ENCODE measurements at regions not wholly inside any gene's neighbourhood (a gene's known extent, or its start where the extent isn't known, plus 50 kb on each side); places are given as distances from the start of the nearest gene placed in this dataset.

DNA sequence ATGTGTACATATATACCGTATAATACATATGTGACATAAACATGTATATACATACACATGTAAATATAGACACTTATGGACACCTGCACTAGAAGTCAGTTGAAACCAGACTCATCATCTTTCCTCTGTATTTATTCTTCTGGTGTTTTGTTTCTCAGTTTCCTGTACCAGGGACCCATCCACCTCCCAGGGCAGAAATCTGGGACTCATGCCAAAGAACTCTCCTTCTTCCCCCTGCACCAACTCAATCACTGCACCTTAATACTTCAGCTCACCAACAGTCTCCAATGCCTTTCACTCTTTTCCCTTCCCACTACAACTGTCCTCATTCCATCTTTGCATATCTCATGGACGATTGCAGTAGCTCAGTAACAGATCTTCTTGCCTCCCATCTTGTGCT, 428.0 kb downstream of the FBXO15 start:
- Mint-ChIP-seq H3K27ac (no peak overlapping the region), H3K36me3 (no peaks in the 10 kb centered on the region), H3K27me3 (ENCODE audit: low read depth in 3 of 3) (no peaks in the 10 kb centered on the region), H3K9me3 (peaks cover 0 to 8% (median 2%) of the 10 kb centered on the region in 7 donors), H3K4me3 (no peak overlapping the region), H3K4me1 (no peaks in the 10 kb centered on the region)
- H3K27ac ChIP-seq (ENCODE audit: low read depth in 1 of 2, low read length in 2 of 2), result no peak overlapping the region
- H3K4me1 ChIP-seq (ENCODE audit: control insufficient read depth in 1 of 2, insufficient read depth in 2 of 2, low read length in 2 of 2), result no peaks in the 10 kb centered on the region
- H2AFZ ChIP-seq (ENCODE audit: insufficient read depth, low read depth, low read length, poor library complexity, severe bottlenecking), result no peak overlapping the region
- H3K27me3 ChIP-seq (ENCODE audit: control insufficient read depth in 2 of 2, insufficient read depth in 2 of 2, low read length in 2 of 2), result no peaks in the 10 kb centered on the region
- no peak for DNase-seq
- TF ChIP-seq, protein P1, sequence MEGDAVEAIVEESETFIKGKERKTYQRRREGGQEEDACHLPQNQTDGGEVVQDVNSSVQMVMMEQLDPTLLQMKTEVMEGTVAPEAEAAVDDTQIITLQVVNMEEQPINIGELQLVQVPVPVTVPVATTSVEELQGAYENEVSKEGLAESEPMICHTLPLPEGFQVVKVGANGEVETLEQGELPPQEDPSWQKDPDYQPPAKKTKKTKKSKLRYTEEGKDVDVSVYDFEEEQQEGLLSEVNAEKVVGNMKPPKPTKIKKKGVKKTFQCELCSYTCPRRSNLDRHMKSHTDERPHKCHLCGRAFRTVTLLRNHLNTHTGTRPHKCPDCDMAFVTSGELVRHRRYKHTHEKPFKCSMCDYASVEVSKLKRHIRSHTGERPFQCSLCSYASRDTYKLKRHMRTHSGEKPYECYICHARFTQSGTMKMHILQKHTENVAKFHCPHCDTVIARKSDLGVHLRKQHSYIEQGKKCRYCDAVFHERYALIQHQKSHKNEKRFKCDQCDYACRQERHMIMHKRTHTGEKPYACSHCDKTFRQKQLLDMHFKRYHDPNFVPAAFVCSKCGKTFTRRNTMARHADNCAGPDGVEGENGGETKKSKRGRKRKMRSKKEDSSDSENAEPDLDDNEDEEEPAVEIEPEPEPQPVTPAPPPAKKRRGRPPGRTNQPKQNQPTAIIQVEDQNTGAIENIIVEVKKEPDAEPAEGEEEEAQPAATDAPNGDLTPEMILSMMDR (IDR thresholded peaks at IDR 0.05), result no peak
- H3K79me2 ChIP-seq (ENCODE audit: insufficient read depth, low read length), result no peaks in the 10 kb centered on the region
- 90% methylated on average over 1 of the region's 2 CpGs for WGBS (ENCODE audit: insufficient coverage)
- H3K36me3 ChIP-seq (replicated peaks in 1 of 2; ENCODE audit: control insufficient read depth in 1 of 2, insufficient read depth in 2 of 2, low read length in 2 of 2), result no peaks in the 10 kb centered on the region
- no peak overlapping the region for H3K9ac ChIP-seq (ENCODE audit: insufficient read depth, low read length, poor library complexity, severe bottlenecking)
- no peak overlapping the region for H3K4me3 ChIP-seq (replicated peaks in 1 of 3; ENCODE audit: low read depth in 2 of 3, low read length in 3 of 3)
- H3K4me2 ChIP-seq (replicated peaks; ENCODE audit: extremely low read depth, low read length, poor library complexity, severe bottlenecking), result no peak overlapping the region
- H4K20me1 ChIP-seq (ENCODE audit: insufficient read depth, low read length), result no peaks in the 10 kb centered on the region
- intact Hi-C loops (cut with micrococcal nuclease), result no loop called here
- H3K9me3 ChIP-seq (replicated peaks in 1 of 2; ENCODE audit: control insufficient read depth in 1 of 2, insufficient read depth in 1 of 2, low read length in 2 of 2), result peaks cover 0 to 4% of the 10 kb centered on the region in 2 donors

DNA sequence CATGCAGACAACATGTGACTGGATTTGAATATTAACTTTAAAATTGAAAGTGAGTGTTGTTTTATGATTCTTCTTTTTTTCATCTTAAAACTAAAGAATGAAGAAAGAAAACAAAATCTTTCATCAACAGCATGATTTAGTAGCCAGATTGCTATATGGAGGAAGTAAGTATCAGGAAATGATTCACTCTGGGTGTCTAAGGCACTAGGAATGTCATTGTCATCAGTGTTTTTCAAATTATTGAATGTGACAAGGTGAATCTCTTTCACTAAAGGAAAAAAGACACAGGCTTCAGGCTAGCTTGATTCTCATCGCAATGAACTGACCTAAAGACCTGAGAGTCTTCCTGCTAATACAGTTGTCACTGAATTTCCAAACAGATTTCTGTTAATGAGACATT, 430.1 kb downstream of the FBXO15 start:
- H3K4me3 Mint-ChIP-seq, result no peak overlapping the region
- no peak overlapping the region for H3K9ac ChIP-seq (ENCODE audit: insufficient read depth, low read length, poor library complexity, severe bottlenecking)
- no peak overlapping the region for H3K4me3 ChIP-seq (replicated peaks in 1 of 3; ENCODE audit: low read depth in 2 of 3, low read length in 3 of 3)
- TF ChIP-seq, protein P1 (IDR thresholded peaks at IDR 0.05), result no peak
- no CpG with 5 or more reads among the region's 1 CpG for WGBS (ENCODE audit: insufficient coverage)
- no peak overlapping the region for H3K27ac ChIP-seq (ENCODE audit: low read depth in 1 of 2, low read length in 2 of 2)
- no peaks in the 10 kb centered on the region for H3K27me3 ChIP-seq (ENCODE audit: control insufficient read depth in 2 of 2, insufficient read depth in 2 of 2, low read length in 2 of 2)
- no peaks in the 10 kb centered on the region for H3K4me1 Mint-ChIP-seq
- H3K27ac Mint-ChIP-seq, result no peak overlapping the region
- peaks cover 0 to 14% (median 2%) of the 10 kb centered on the region in 7 donors for H3K9me3 Mint-ChIP-seq
- no peak overlapping the region for H2AFZ ChIP-seq (ENCODE audit: insufficient read depth, low read depth, low read length, poor library complexity, severe bottlenecking)
- H3K79me2 ChIP-seq (ENCODE audit: insufficient read depth, low read length), result no peaks in the 10 kb centered on the region
- H4K20me1 ChIP-seq (ENCODE audit: insufficient read depth, low read length), result no peaks in the 10 kb centered on the region
- DNase-seq, result no peak
- no peaks in the 10 kb centered on the region for H3K36me3 Mint-ChIP-seq
- no peaks in the 10 kb centered on the region for H3K4me1 ChIP-seq (ENCODE audit: control insufficient read depth in 1 of 2, insufficient read depth in 2 of 2, low read length in 2 of 2)
- H3K27me3 Mint-ChIP-seq (ENCODE audit: low read depth in 3 of 3), result no peaks in the 10 kb centered on the region
- intact Hi-C loops (cut with micrococcal nuclease), result no loop called here
- H3K9me3 ChIP-seq (replicated peaks in 1 of 2; ENCODE audit: control insufficient read depth in 1 of 2, insufficient read depth in 1 of 2, low read length in 2 of 2), result peaks cover 0 to 4% of the 10 kb centered on the region in 2 donors
- no peaks in the 10 kb centered on the region for H3K36me3 ChIP-seq (replicated peaks in 1 of 2; ENCODE audit: control insufficient read depth in 1 of 2, insufficient read depth in 2 of 2, low read length in 2 of 2)
- H3K4me2 ChIP-seq (replicated peaks; ENCODE audit: extremely low read depth, low read length, poor library complexity, severe bottlenecking), result no peak overlapping the region

Measured in CD14-positive monocyte (primary cell).